GM12878 (cell line): ENCODE measurements at regions not wholly inside any gene's neighbourhood (a gene's known extent, or its start where the extent isn't known, plus 50 kb on each side); places are given as distances from the start of the nearest gene placed in this dataset.
A peak's percentile ranks its signal among the peaks of the same experiment; 100 is the strongest.

Experiments
- ASH2L ChIP-seq: fragments of 300-600, 200-600 bp; sonication (generic); IDR thresholded peaks from 2 replicates; pipeline ENCODE4 v1.6.1; 2017; ENCODE audit warnings: low read depth, mild to moderate bottlenecking, borderline replicate concordance
- BHLHE40 ChIP-seq, 2 experiments: fragments of 450-650 bp in 1 of 2; IDR thresholded peaks; 2 replicates each; pipeline ENCODE4 v1.6.1; 2011 to 2017; ENCODE audit warnings: low read depth in 2 of 2, borderline replicate concordance in 1 of 2, improper control_type of control experiment in 1 of 2, low read length in 1 of 2, mild to moderate bottlenecking in 1 of 2
- BMI1 ChIP-seq: fragments of 450-650 bp; IDR thresholded peaks from 2 replicates; pipeline ENCODE4 v1.6.1; 2016; ENCODE audit warnings: mild to moderate bottlenecking, moderate library complexity, borderline replicate concordance
- CBX5 ChIP-seq: sonication (generic); IDR thresholded peaks from 2 replicates; pipeline ENCODE4 v1.6.1; 2016; ENCODE audit warnings: low read depth, moderate library complexity, mild to moderate bottlenecking, inconsistent platforms
- EED ChIP-seq: sonication (generic); IDR thresholded peaks from 2 replicates; pipeline ENCODE4 v1.6.1; 2016; ENCODE audit warnings: antibody characterized with exemption, low read depth
- ETV6 ChIP-seq, 2 experiments: fragments of 450-650 bp in 1 of 2; IDR thresholded peaks in 1 of 2; conservative IDR thresholded peaks in 1 of 2; 2 replicates each; pipeline ENCODE4 v1.6.1; 2014; ENCODE audit warnings: antibody characterized with exemption in 1 of 2, borderline replicate concordance in 1 of 2, low read depth in 1 of 2, mild to moderate bottlenecking in 1 of 2, moderate library complexity in 1 of 2
- MEF2B ChIP-seq: fragments of 450-650 bp; IDR thresholded peaks from 2 replicates; pipeline ENCODE4 v1.6.1; 2018; ENCODE audit warnings: mild to moderate bottlenecking, moderate library complexity; ENCODE audit not compliant: partially characterized antibody, poor library complexity, severe bottlenecking
- MYB ChIP-seq: fragments of 150-350 bp; IDR thresholded peaks from 2 replicates; pipeline ENCODE4 v1.6.1; 2014; ENCODE audit warnings: mild to moderate bottlenecking, low read depth, low read length, borderline replicate concordance
- ZNF207 ChIP-seq: fragments of 450-650 bp; IDR thresholded peaks from 2 replicates; pipeline ENCODE4 v1.6.1; 2014; ENCODE audit warnings: antibody characterized with exemption, mild to moderate bottlenecking, borderline replicate concordance
- ZZZ3 ChIP-seq: IDR thresholded peaks from 2 replicates; pipeline ENCODE4 v1.6.1; 2011; ENCODE audit warnings: low read depth; ENCODE audit not compliant: control insufficient read depth, insufficient read length
- TF ChIP-seq, protein P1 (sequence below): fragments of 450-650 bp; IDR thresholded peaks from 2 replicates; pipeline ENCODE4 v1.6.1; 2017; ENCODE audit warnings: antibody characterized with exemption, mild to moderate bottlenecking, moderate library complexity
- TF ChIP-seq, protein P2 (sequence below): fragments of 450-650 bp; IDR thresholded peaks from 2 replicates; pipeline ENCODE4 v1.6.1; 2017; ENCODE audit warnings: mild to moderate bottlenecking, moderate library complexity
- TF ChIP-seq, protein P3 (sequence below): fragments of 450-650 bp; formaldehyde crosslinking; IDR thresholded peaks from 2 replicates; pipeline ENCODE4 v1.4.0; 2022; ENCODE audit warnings: mild to moderate bottlenecking, moderate library complexity

DNA sequence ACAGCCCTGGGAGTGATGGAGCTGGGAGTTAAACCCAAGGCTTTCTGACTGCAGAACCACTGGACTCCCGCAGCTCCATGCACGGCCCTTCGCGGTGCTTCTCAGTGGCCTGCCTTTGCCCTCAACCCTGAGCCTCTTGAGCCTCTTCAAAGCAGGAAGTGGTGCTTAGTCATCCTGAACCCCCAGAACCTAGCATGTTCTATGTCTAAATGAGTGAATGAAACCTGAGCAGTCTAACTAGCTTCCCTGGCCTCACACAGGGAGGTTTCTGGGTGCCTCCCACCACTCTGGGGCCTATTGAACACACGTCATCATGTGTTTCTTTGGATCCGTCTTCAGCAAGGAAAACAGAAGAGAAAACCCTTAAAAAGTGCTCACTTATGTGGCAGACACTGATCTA is 117.9 kb upstream of the SFSWAP start (continued):
- TF ChIP-seq, protein P1, sequence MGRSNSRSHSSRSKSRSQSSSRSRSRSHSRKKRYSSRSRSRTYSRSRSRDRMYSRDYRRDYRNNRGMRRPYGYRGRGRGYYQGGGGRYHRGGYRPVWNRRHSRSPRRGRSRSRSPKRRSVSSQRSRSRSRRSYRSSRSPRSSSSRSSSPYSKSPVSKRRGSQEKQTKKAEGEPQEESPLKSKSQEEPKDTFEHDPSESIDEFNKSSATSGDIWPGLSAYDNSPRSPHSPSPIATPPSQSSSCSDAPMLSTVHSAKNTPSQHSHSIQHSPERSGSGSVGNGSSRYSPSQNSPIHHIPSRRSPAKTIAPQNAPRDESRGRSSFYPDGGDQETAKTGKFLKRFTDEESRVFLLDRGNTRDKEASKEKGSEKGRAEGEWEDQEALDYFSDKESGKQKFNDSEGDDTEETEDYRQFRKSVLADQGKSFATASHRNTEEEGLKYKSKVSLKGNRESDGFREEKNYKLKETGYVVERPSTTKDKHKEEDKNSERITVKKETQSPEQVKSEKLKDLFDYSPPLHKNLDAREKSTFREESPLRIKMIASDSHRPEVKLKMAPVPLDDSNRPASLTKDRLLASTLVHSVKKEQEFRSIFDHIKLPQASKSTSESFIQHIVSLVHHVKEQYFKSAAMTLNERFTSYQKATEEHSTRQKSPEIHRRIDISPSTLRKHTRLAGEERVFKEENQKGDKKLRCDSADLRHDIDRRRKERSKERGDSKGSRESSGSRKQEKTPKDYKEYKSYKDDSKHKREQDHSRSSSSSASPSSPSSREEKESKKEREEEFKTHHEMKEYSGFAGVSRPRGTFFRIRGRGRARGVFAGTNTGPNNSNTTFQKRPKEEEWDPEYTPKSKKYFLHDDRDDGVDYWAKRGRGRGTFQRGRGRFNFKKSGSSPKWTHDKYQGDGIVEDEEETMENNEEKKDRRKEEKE = no peak
- TF ChIP-seq, protein P2, sequence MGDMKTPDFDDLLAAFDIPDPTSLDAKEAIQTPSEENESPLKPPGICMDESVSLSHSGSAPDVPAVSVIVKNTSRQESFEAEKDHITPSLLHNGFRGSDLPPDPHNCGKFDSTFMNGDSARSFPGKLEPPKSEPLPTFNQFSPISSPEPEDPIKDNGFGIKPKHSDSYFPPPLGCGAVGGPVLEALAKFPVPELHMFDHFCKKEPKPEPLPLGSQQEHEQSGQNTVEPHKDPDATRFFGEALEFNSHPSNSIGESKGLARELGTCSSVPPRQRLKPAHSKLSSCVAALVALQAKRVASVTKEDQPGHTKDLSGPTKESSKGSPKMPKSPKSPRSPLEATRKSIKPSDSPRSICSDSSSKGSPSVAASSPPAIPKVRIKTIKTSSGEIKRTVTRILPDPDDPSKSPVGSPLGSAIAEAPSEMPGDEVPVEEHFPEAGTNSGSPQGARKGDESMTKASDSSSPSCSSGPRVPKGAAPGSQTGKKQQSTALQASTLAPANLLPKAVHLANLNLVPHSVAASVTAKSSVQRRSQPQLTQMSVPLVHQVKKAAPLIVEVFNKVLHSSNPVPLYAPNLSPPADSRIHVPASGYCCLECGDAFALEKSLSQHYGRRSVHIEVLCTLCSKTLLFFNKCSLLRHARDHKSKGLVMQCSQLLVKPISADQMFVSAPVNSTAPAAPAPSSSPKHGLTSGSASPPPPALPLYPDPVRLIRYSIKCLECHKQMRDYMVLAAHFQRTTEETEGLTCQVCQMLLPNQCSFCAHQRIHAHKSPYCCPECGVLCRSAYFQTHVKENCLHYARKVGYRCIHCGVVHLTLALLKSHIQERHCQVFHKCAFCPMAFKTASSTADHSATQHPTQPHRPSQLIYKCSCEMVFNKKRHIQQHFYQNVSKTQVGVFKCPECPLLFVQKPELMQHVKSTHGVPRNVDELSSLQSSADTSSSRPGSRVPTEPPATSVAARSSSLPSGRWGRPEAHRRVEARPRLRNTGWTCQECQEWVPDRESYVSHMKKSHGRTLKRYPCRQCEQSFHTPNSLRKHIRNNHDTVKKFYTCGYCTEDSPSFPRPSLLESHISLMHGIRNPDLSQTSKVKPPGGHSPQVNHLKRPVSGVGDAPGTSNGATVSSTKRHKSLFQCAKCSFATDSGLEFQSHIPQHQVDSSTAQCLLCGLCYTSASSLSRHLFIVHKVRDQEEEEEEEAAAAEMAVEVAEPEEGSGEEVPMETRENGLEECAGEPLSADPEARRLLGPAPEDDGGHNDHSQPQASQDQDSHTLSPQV = no peak
- no peak for TF ChIP-seq MYB
- peak; percentile 58; the same call in 1 of the 2 replicates for TF ChIP-seq EED
- no peak for TF ChIP-seq BMI1
- TF ChIP-seq BHLHE40 (IDR thresholded peaks at IDR 0.05; ENCODE audit: borderline replicate concordance in 1 of 2, low read depth in 2 of 2, low read length in 1 of 2) = no peak
- no peak for TF ChIP-seq ZZZ3
- TF ChIP-seq, protein P3, sequence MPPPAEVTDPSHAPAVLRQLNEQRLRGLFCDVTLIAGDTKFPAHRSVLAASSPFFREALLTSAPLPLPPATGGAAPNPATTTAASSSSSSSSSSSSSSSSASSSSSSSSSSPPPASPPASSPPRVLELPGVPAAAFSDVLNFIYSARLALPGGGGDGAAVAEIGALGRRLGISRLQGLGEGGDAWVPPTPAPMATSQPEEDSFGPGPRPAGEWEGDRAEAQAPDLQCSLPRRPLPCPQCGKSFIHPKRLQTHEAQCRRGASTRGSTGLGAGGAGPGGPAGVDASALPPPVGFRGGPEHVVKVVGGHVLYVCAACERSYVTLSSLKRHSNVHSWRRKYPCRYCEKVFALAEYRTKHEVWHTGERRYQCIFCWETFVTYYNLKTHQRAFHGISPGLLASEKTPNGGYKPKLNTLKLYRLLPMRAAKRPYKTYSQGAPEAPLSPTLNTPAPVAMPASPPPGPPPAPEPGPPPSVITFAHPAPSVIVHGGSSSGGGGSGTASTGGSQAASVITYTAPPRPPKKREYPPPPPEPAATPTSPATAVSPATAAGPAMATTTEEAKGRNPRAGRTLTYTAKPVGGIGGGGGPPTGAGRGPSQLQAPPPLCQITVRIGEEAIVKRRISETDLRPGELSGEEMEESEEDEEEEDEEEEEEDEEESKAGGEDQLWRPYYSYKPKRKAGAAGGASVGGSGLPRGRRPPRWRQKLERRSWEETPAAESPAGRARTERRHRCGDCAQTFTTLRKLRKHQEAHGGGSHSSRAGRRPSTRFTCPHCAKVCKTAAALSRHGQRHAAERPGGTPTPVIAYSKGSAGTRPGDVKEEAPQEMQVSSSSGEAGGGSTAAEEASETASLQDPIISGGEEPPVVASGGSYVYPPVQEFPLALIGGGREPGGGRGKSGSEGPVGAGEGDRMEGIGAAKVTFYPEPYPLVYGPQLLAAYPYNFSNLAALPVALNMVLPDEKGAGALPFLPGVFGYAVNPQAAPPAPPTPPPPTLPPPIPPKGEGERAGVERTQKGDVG = no peak
- TF ChIP-seq ZNF207 = no peak
- TF ChIP-seq MEF2B = no peak
- TF ChIP-seq CBX5 = no peak
- TF ChIP-seq ASH2L = no peak
- peak in 1 of 2 experiments; percentile 55; a peak in 1 of 4 replicates for TF ChIP-seq ETV6 (conservative IDR thresholded peaks at IDR 0.05 in 1 of 2, IDR thresholded peaks at IDR 0.05 in 1 of 2; ENCODE audit: borderline replicate concordance in 1 of 2, low read depth in 1 of 2)
